HCT116 (cell line): ENCODE measurements at regions not wholly inside any gene's neighbourhood (a gene's known extent, or its start where the extent isn't known, plus 50 kb on each side); places are given as distances from the start of the nearest gene placed in this dataset.

ENCODE experiments used
- ATAC-seq: fragments of 200-7000 bp; cut with Tn5 transposase; 2 replicates; pipeline ENCODE4 v1.9.1; 2020; ENCODE audit warnings: mild to moderate bottlenecking, moderate library complexity
- BruUV-seq: library from RNA; stranded (reverse); fragments of 400-500 nt; replicated peaks from 2 replicates; lab custom pipeline; 2021; lab: Mats Ljungman, UMichigan
- CTCF ChIA-PET: fragments of 300-600 bp; sonication (Branson Sonifier 250); formaldehyde crosslinking; loops from one replicate; lab custom pipeline; 2021; ENCODE audit warnings: antibody characterized with exemption; lab: Charles Lee
- POLR2A ChIA-PET: fragments of 300-600, 350-600 bp; sonication (Branson Sonifier 250); formaldehyde crosslinking; loops from one replicate; lab custom pipeline; 2021; ENCODE audit warnings: antibody characterized with exemption; lab: Charles Lee
- RAD21 ChIA-PET, 2 experiments: fragments of 300-600 bp; sonication (Branson Sonifier 250); formaldehyde crosslinking; loops; one replicate each; lab custom pipeline; 2023; ENCODE audit warnings: low total read pairs in 2 of 2; ENCODE audit not compliant: uncharacterized antibody in 2 of 2, unreplicated experiment in 2 of 2, low non-redundant PET in 1 of 2; lab: Charles Lee
- DNase-seq: peaks from one replicate; pipeline ENCODE4 v3.0.0-alpha.2; 2010; ENCODE audit warnings: low read depth, low spot score
- H2AFZ ChIP-seq: fragments of 200-600 bp; shearing (Covaris generic), sonication (generic); 2 replicates; pipeline ENCODE4 v1.6.1; 2017; ENCODE audit warnings: low read depth, mixed run types, mixed read lengths, antibody characterized with exemption, low read length; ENCODE audit not compliant: poor library complexity, severe bottlenecking
- H3K27ac ChIP-seq: 2 replicates; pipeline ENCODE4 v1.5.1; 2012; ENCODE audit warnings: low read depth, low read length
- H3K27me3 ChIP-seq: fragments of 200-600 bp; sonication (generic); 2 replicates; pipeline ENCODE4 v1.6.1; 2016; ENCODE audit warnings: mixed run types, low read length, mixed read lengths; ENCODE audit not compliant: insufficient read depth
- H3K36me3 ChIP-seq, 2 experiments: fragments of 200-500 bp in 1 of 2; fragments of 200-600 bp in 1 of 2; sonication (Bioruptor generic) in 1 of 2; sonication (generic) in 1 of 2; 2 replicates each; pipeline versions ENCODE4 v1.5.1 to v1.6.1; 2014 to 2016; ENCODE audit warnings: low read length in 2 of 2, inconsistent platforms in 1 of 2, mixed read lengths in 1 of 2, mixed run types in 1 of 2; ENCODE audit not compliant: insufficient read depth in 2 of 2, control insufficient read depth in 1 of 2
- H3K4me1 ChIP-seq, 2 experiments: fragments of 200-600 bp in 1 of 2; sonication (generic) in 1 of 2; 2 replicates each; pipeline versions ENCODE4 v1.5.1 to v1.6.1; 2012 to 2017; ENCODE audit warnings: low read length in 2 of 2, inconsistent platforms in 1 of 2, mild to moderate bottlenecking in 1 of 2, mixed read lengths in 1 of 2, mixed run types in 1 of 2, moderate library complexity in 1 of 2; ENCODE audit not compliant: insufficient read depth in 2 of 2, control insufficient read depth in 1 of 2
- H3K4me2 ChIP-seq: fragments of 200-600 bp; sonication (generic); 2 replicates; pipeline ENCODE4 v1.6.1; 2017; ENCODE audit warnings: mixed run types, low read length, mixed read lengths
- H3K4me3 ChIP-seq, 2 experiments: fragments of 200-600 bp in 1 of 2; sonication (generic) in 1 of 2; replicated peaks in 1 of 2; 2 replicates each; pipeline ENCODE4 v1.5.1; 2011 to 2016; ENCODE audit warnings: low read length in 2 of 2, control low read depth in 1 of 2, low read depth in 1 of 2, mild to moderate bottlenecking in 1 of 2, mixed read lengths in 1 of 2, mixed run types in 1 of 2
- H3K79me2 ChIP-seq: fragments of 200-600 bp; sonication (generic); 2 replicates; pipeline ENCODE4 v1.6.1; 2017; ENCODE audit warnings: mild to moderate bottlenecking, mixed run types, low read length, moderate library complexity, mixed read lengths; ENCODE audit not compliant: insufficient read depth
- H3K9ac ChIP-seq: fragments of 200-600 bp; sonication (generic); 2 replicates; pipeline ENCODE4 v1.6.1; 2016; ENCODE audit warnings: low read length, mixed read lengths
- H3K9me2 ChIP-seq: fragments of 200-600 bp; sonication (generic), shearing (Covaris generic); 2 replicates; pipeline ENCODE4 v1.6.1; 2017; ENCODE audit warnings: mixed run types, mild to moderate bottlenecking, moderate library complexity; ENCODE audit not compliant: insufficient read depth
- H3K9me3 ChIP-seq, 2 experiments: fragments of 200-500 bp in 1 of 2; fragments of 200-600 bp in 1 of 2; sonication (Bioruptor generic) in 1 of 2; sonication (generic) in 1 of 2; 2 replicates each; pipeline ENCODE4 v1.6.1; 2014 to 2017; ENCODE audit warnings: low read length in 2 of 2, mixed read lengths in 2 of 2, inconsistent platforms in 1 of 2, low read depth in 1 of 2, mild to moderate bottlenecking in 1 of 2, mixed run types in 1 of 2, moderate library complexity in 1 of 2; ENCODE audit not compliant: control insufficient read depth in 1 of 2, insufficient read depth in 1 of 2
- H4K20me1 ChIP-seq: fragments of 200-600 bp; sonication (generic), shearing (Covaris generic); 2 replicates; pipeline ENCODE4 v1.6.1; 2017; ENCODE audit warnings: mixed run types, mild to moderate bottlenecking, moderate library complexity; ENCODE audit not compliant: insufficient read depth
- CEBPB ChIP-seq: IDR thresholded peaks from 2 replicates; pipeline ENCODE4 v1.6.1; 2012; ENCODE audit warnings: low read depth
- EGR1 ChIP-seq: IDR thresholded peaks from 2 replicates; pipeline ENCODE4 v1.6.1; 2012; ENCODE audit warnings: low read depth
- ELF1 ChIP-seq: IDR thresholded peaks from 2 replicates; pipeline ENCODE4 v1.6.1; 2012; ENCODE audit warnings: low read depth, borderline replicate concordance
- EZH2phosphoT487 ChIP-seq: fragments of 200-600 bp; IDR thresholded peaks from 2 replicates; pipeline ENCODE4 v1.6.1; 2018; ENCODE audit warnings: antibody characterized with exemption, borderline replicate concordance
- JUND ChIP-seq: IDR thresholded peaks from 2 replicates; pipeline ENCODE4 v1.6.1; 2012
- POLR2A ChIP-seq: IDR thresholded peaks from 2 replicates; pipeline ENCODE4 v1.7.0; 2011; ENCODE audit warnings: borderline replicate concordance; ENCODE audit not compliant: insufficient read depth, insufficient read length; ENCODE audit errors: extremely low read depth
- POLR2AphosphoS5 ChIP-seq: IDR thresholded peaks from 2 replicates; pipeline ENCODE4 v1.6.1; 2011; ENCODE audit warnings: mild to moderate bottlenecking, low read depth, low read length, moderate library complexity
- SIN3A ChIP-seq: IDR thresholded peaks from 2 replicates; pipeline ENCODE4 v1.6.1; 2012; ENCODE audit warnings: low read depth
- SP1 ChIP-seq: IDR thresholded peaks from 2 replicates; pipeline ENCODE4 v1.6.1; 2012; ENCODE audit warnings: low read depth
- SRF ChIP-seq: IDR thresholded peaks from 2 replicates; pipeline ENCODE4 v1.6.1; 2012; ENCODE audit warnings: low read depth
- TCF7L2 ChIP-seq: IDR thresholded peaks from 2 replicates; pipeline ENCODE4 v1.7.0; 2011; ENCODE audit warnings: borderline replicate concordance, inconsistent platforms; ENCODE audit not compliant: insufficient read depth, insufficient read length; ENCODE audit errors: extremely low read depth
- YY1 ChIP-seq: IDR thresholded peaks from 2 replicates; pipeline ENCODE4 v1.6.1; 2011; ENCODE audit warnings: low read length, low read depth, moderate library complexity, mild to moderate bottlenecking; ENCODE audit not compliant: insufficient replicate concordance; ENCODE audit errors: extremely low read depth
- ZNF274 ChIP-seq: fragments of 200-500 bp; sonication (Bioruptor generic); IDR thresholded peaks from 2 replicates; pipeline ENCODE4 v1.6.1; 2014; ENCODE audit warnings: mild to moderate bottlenecking, low read depth, low read length, inconsistent platforms
- intact Hi-C: fragments of 100-400 bp; cut with micrococcal nuclease; formaldehyde crosslinking; loops from 2 replicates; pipeline ENCODE4 v1.10.0; 2022
- TF ChIP-seq, protein P1 (sequence below): IDR thresholded peaks from 2 replicates; pipeline ENCODE4 v1.6.1; 2011; ENCODE audit warnings: mild to moderate bottlenecking, low read length, moderate library complexity; ENCODE audit not compliant: insufficient replicate concordance; ENCODE audit errors: extremely low read depth
- TF ChIP-seq, protein P2 (sequence below): IDR thresholded peaks from 2 replicates; pipeline ENCODE4 v1.6.1; 2012
- TF ChIP-seq, protein P3 (sequence below): IDR thresholded peaks from 2 replicates; pipeline ENCODE4 v1.6.1; 2012; ENCODE audit warnings: low read depth
- TF ChIP-seq, protein P4 (sequence below): IDR thresholded peaks from 2 replicates; pipeline ENCODE4 v1.6.1; 2012
- TF ChIP-seq, protein P5 (sequence below), 3 experiments: fragments of 200-600 bp in 1 of 3; sonication (generic) in 1 of 3; IDR thresholded peaks in 2 of 3; conservative IDR thresholded peaks in 1 of 3; 2 replicates each; pipeline ENCODE4 v1.5.1; 2012 to 2017; ENCODE audit warnings: low read depth in 2 of 3, low read length in 2 of 3, antibody characterized with exemption in 1 of 3, borderline replicate concordance in 1 of 3, control low read depth in 1 of 3, mild to moderate bottlenecking in 1 of 3, mixed read lengths in 1 of 3, mixed run types in 1 of 3, moderate library complexity in 1 of 3; ENCODE audit not compliant: insufficient read depth in 1 of 3

DNA sequence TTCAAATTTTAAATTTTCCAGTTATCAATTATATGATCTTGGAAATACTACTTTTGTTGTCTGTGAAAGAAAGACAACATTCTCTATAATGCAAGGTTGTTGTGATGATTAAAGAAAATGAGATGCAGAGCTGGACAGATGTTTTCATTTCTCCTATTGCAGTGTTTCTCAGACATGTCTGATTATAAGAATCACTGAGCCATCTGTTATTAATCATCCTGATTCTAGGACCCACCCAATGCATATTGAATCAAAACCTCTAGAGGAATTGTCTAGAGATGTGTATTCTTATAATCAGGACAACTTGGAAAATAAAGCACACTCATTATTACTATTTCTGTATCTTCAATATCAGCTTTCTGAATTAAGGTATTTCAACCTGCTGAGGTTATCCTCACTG, 121.1 kb upstream of the ASTN2 start:
- TF ChIP-seq POLR2AphosphoS5 (no peak), POLR2A (no peak), EZH2phosphoT487 (no peak), SIN3A (no peak), ZNF274 (no peak), JUND (no peak), SRF (no peak), TCF7L2 (no peak), EGR1 (no peak), YY1 (no peak), CEBPB (no peak), ELF1 (no peak), SP1 (no peak)
- TF ChIP-seq, protein P1, sequence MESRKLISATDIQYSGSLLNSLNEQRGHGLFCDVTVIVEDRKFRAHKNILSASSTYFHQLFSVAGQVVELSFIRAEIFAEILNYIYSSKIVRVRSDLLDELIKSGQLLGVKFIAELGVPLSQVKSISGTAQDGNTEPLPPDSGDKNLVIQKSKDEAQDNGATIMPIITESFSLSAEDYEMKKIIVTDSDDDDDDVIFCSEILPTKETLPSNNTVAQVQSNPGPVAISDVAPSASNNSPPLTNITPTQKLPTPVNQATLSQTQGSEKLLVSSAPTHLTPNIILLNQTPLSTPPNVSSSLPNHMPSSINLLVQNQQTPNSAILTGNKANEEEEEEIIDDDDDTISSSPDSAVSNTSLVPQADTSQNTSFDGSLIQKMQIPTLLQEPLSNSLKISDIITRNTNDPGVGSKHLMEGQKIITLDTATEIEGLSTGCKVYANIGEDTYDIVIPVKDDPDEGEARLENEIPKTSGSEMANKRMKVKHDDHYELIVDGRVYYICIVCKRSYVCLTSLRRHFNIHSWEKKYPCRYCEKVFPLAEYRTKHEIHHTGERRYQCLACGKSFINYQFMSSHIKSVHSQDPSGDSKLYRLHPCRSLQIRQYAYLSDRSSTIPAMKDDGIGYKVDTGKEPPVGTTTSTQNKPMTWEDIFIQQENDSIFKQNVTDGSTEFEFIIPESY: no peak
- TF ChIP-seq, protein P2, sequence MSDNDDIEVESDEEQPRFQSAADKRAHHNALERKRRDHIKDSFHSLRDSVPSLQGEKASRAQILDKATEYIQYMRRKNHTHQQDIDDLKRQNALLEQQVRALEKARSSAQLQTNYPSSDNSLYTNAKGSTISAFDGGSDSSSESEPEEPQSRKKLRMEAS: no peak
- TF ChIP-seq, protein P3, sequence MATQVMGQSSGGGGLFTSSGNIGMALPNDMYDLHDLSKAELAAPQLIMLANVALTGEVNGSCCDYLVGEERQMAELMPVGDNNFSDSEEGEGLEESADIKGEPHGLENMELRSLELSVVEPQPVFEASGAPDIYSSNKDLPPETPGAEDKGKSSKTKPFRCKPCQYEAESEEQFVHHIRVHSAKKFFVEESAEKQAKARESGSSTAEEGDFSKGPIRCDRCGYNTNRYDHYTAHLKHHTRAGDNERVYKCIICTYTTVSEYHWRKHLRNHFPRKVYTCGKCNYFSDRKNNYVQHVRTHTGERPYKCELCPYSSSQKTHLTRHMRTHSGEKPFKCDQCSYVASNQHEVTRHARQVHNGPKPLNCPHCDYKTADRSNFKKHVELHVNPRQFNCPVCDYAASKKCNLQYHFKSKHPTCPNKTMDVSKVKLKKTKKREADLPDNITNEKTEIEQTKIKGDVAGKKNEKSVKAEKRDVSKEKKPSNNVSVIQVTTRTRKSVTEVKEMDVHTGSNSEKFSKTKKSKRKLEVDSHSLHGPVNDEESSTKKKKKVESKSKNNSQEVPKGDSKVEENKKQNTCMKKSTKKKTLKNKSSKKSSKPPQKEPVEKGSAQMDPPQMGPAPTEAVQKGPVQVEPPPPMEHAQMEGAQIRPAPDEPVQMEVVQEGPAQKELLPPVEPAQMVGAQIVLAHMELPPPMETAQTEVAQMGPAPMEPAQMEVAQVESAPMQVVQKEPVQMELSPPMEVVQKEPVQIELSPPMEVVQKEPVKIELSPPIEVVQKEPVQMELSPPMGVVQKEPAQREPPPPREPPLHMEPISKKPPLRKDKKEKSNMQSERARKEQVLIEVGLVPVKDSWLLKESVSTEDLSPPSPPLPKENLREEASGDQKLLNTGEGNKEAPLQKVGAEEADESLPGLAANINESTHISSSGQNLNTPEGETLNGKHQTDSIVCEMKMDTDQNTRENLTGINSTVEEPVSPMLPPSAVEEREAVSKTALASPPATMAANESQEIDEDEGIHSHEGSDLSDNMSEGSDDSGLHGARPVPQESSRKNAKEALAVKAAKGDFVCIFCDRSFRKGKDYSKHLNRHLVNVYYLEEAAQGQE: no peak
- TF ChIP-seq, protein P4, sequence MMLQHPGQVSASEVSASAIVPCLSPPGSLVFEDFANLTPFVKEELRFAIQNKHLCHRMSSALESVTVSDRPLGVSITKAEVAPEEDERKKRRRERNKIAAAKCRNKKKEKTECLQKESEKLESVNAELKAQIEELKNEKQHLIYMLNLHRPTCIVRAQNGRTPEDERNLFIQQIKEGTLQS: no peak
- TF ChIP-seq, protein P5, sequence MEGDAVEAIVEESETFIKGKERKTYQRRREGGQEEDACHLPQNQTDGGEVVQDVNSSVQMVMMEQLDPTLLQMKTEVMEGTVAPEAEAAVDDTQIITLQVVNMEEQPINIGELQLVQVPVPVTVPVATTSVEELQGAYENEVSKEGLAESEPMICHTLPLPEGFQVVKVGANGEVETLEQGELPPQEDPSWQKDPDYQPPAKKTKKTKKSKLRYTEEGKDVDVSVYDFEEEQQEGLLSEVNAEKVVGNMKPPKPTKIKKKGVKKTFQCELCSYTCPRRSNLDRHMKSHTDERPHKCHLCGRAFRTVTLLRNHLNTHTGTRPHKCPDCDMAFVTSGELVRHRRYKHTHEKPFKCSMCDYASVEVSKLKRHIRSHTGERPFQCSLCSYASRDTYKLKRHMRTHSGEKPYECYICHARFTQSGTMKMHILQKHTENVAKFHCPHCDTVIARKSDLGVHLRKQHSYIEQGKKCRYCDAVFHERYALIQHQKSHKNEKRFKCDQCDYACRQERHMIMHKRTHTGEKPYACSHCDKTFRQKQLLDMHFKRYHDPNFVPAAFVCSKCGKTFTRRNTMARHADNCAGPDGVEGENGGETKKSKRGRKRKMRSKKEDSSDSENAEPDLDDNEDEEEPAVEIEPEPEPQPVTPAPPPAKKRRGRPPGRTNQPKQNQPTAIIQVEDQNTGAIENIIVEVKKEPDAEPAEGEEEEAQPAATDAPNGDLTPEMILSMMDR (IDR thresholded peaks at IDR 0.05 in 2 of 3, conservative IDR thresholded peaks at IDR 0.05 in 1 of 3; ENCODE audit: borderline replicate concordance in 1 of 3, insufficient read depth in 1 of 3, low read depth in 2 of 3, low read length in 2 of 3): no peak
- Histone ChIP-seq H3K79me2 (no peaks in the 10 kb centered on the region), H3K4me3 (no peak overlapping the region), H3K4me1 (no peaks in the 10 kb centered on the region), H4K20me1 (no peaks in the 10 kb centered on the region), H3K36me3 (no peaks in the 10 kb centered on the region), H3K9me2 (no peaks in the 10 kb centered on the region), H3K27me3 (no peaks in the 10 kb centered on the region), H3K9me3 (peaks cover 0 to 8% of the 10 kb centered on the region in 2 experiments; a peak in 2 of 4 replicates), H3K27ac (no peak overlapping the region), H2AFZ (no peak overlapping the region), H3K9ac (no peak overlapping the region), H3K4me2 (no peak overlapping the region)
- ATAC-seq: no peak
- ChIA-PET CTCF (no interaction called here), POLR2A (no interaction called here), RAD21 (no interaction called here)
- no TSS peak for BruUV-seq
- intact Hi-C loops: no loop called here
- no peak for DNase-seq
